ENCODE measurements at regions not wholly inside any gene's neighbourhood (a gene's known extent, or its start where the extent isn't known, plus 50 kb on each side); places are given as distances from the start of the nearest gene placed in this dataset.

GRCh38 chr11:45091563-45092403, 54.7 kb upstream of the PRDM11 start:
- DNase-seq, result no peak

DNA sequence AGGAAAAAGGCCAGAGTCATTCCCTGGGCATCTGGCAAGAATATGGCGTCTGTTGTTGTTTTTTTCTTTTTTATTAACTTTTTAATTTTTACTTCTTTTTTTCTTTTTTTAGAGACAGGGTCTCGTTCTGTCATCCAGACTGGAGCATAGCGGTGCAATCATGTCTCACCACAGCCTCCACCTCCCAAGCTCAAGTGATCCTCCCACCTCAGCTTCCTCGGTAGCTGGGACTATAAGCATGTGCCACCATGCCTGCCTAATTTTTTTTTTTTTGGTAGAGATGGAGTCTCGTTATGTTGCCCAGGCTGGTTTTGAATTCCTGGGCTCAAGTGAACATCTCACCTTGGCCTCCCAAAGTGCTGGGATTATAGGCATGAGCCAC, 54.0 kb upstream of the PRDM11 start:
- DNase-seq, result no peak

DNA sequence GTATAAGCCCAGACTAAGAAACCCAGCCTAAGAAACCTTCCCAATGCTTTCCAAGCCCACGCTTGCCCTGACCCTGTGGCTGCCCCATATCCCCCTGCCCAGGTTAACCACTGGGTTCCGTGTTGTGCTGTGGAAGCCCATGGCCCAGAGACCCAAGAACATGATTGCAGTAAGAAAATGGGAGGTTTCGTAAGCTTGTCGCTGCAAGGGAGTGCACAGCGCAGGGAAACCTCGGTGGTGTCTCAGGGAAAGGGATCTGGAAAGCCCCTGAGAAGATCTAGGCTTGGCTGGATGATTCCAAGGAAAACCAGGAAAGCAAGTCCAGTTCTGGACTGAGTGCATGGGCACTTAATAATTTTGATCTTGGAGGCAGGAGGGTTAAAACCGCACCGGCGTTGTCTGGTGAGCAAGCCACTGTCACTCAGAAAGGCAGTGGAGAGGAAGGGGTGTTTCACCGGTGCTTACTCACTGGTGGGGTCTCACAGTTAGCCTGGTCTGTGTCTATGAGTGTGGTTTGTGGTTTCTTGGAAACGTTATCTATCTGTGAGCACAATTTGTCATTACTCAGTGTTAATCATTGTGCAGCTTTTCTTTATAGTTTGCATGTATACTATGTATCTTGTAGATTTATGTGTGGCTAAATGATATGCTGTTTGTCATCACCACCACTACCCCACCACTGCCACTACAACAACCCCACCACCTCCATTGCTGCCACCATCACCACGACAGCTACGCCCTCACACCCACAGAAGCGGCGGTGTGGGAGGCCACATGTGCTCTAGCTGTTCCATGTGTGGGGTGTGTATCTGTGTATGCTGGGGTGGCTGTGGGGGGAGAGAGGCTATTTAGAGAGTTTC, 53.3 kb upstream of the PRDM11 start:
- no peak for DNase-seq

GRCh38 chr11:45093761-45094455, 52.5 kb upstream of the PRDM11 start:
- DNase-seq, result no peak

GRCh38 chr11:45094958-45095690, 51.3 kb upstream of the PRDM11 start:
- DNase-seq, result no peak

DNA sequence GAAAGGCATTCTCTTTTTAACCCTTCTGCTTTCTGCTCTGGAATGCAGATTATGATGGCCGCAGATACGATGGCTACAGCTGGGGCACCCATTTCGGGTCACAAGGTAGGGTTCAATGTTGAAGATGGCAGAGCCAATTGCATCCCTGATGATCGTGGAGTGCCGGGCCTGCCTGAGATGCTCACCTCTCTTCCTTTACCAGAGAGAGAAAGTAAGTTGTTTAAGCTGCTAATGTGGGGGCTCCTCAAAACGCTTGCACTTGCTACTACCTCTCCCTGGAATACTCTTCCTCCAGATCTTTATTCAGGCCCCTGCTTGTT, 50.8 kb upstream of the PRDM11 start:
- DNase-seq, result no peak

DNA sequence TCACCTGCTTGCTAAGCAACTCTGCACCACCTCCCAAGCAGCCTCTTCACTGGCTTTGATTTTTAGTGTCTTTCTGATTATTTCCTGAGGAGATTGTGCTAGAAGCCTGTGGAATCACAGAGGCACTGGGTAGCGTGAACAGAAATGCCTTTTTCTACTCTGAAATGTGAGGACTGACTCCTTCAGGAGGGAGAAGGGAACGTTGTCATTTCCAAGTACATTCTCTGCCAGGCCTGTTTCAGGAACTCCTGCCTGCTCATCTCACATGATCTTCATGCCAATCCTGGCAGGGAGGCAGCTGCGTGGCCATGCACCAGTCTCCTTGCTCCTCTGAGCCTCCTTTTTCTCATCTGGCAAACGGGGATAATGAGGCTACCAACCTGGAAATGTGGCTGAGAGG, 49.8 kb upstream of the PRDM11 start:
- no peak for DNase-seq

All from occipital lobe (tissue), 1 donor.